GM10248 (cell line): ENCODE measurements at regions not wholly inside any gene's neighbourhood (a gene's known extent, or its start where the extent isn't known, plus 50 kb on each side); places are given as distances from the start of the nearest gene placed in this dataset.

Source experiments
- CTCF ChIA-PET: fragments of 300-600 bp; sonication (Branson Sonifier 250); formaldehyde crosslinking; extraction: SDS; loops from one replicate; lab custom pipeline; 2021; ENCODE audit warnings: antibody characterized with exemption; lab: Yijun Ruan, JAX
- POLR2A ChIA-PET: fragments of 350-650 bp; sonication (Branson Sonifier 250); formaldehyde crosslinking; extraction: SDS; loops from one replicate; lab custom pipeline; 2020; ENCODE audit warnings: antibody characterized with exemption; lab: Yijun Ruan, JAX
- DNase-seq: peaks from one replicate; pipeline ENCODE4 v3.0.0; 2012; ENCODE audit errors: extremely low spot score
- TF ChIP-seq, protein P1 (sequence below): IDR thresholded peaks from 2 replicates; pipeline ENCODE4 v1.5.1; 2012; ENCODE audit warnings: mild to moderate bottlenecking, low read depth; ENCODE audit errors: extremely low read depth, missing control alignments, control extremely low read depth

DNA sequence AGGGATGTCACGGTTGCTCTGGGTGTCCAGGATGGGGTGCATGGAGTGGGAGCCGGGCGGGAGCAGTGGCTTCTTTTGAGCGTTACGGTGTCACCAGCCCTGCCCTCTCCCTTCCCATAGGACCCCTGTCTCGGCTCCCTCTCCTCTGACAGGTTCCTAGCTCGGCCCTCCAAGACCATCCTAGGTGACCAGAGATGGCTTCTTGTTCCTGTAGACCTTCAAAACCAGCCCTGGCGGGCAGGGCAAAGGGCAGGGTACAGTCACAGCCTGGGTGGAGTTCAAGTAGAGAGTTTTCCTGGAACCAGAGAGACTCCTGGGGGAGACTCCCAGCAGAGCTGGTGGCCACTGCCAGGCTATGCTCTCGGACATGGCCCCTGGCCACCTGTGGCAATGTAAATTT is 345.6 kb upstream of the AJAP1 start:
- POLR2A ChIA-PET: no interaction called here
- CTCF ChIA-PET: no interaction called here
- no peak for DNase-seq
- TF ChIP-seq, protein P1, sequence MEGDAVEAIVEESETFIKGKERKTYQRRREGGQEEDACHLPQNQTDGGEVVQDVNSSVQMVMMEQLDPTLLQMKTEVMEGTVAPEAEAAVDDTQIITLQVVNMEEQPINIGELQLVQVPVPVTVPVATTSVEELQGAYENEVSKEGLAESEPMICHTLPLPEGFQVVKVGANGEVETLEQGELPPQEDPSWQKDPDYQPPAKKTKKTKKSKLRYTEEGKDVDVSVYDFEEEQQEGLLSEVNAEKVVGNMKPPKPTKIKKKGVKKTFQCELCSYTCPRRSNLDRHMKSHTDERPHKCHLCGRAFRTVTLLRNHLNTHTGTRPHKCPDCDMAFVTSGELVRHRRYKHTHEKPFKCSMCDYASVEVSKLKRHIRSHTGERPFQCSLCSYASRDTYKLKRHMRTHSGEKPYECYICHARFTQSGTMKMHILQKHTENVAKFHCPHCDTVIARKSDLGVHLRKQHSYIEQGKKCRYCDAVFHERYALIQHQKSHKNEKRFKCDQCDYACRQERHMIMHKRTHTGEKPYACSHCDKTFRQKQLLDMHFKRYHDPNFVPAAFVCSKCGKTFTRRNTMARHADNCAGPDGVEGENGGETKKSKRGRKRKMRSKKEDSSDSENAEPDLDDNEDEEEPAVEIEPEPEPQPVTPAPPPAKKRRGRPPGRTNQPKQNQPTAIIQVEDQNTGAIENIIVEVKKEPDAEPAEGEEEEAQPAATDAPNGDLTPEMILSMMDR: no peak

DNA sequence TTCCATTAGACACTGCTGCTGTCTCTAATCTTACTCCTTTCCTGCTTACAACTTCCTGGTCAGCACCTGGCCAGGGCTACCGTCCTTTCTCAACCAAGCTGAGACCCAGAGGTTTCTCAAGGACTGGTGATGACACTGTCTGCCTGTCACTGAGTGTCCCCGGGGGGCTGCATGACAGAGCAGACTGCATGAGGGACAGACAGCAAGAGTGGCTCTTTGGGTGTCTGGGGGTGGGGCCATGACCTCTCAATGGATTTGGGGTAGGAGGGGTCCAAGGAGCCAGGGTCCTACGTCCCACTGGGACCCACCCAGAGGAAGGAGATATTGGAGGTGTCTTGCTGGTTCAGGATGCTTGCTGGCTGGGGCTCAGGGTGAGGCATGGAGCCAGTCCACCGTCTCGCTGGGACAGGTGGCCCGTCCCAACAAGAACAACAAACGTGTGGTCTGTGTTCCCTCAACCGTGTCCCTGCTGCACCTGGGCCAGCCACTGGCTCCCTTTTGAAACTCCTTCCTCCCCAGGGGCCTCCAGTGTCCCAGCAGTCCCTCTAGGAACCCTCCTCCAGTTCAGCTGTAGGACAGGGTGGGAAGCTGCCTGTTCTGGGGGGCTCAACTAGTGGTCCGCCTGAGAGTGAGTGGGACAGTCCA is 344.6 kb upstream of the AJAP1 start:
- ChIA-PET CTCF (no interaction called here), POLR2A (no interaction called here)
- DNase-seq: no peak
- TF ChIP-seq, protein P1: no peak

DNA sequence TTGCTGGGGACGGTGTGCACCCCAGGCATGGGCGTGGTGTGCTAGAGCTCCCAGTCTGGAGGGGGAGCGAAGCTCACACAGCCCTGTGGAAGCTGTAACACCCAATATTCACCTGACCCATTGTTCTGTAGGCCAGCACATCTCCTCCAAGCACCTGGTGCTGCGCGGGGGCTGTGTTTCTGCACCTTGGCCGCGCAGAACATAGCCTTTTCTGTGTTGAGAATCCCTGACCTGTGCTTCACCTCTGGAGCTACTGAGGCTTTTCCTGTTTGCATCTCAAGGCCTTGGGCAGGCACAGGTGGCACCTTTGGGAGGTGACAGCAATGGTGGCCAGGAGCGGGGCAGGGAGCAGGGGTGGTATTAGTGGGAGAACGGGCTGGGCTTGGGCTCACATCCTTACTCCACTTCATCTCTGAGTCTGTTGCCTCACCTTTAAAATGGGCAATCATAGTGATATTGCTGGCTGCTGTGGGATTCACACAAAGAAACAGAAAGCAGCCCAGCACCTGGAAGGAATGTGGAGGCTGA is 343.9 kb upstream of the AJAP1 start:
- ChIA-PET POLR2A (no interaction called here), CTCF (no interaction called here)
- TF ChIP-seq, protein P1: no peak
- DNase-seq: no peak

DNA sequence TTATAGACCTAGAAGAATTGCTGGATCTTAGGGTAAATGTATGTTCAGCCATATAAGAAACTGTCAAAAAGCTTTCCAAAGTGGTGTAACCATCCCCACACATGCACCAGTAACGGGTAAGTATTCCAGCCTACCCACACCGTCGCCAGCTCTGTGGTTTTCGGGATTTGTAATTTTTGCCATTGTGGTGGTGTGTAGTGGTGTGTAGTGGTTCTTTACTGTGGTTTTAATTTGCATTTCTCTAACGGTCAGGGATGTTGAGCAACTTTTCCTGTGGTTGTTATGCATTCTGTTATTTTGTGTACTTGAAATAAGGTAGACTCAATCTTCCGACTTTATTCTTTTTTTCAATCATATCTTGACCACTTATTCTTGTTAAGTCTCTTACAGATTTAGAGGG is 342.4 kb upstream of the AJAP1 start:
- CTCF ChIA-PET: no interaction called here
- no peak for DNase-seq
- TF ChIP-seq, protein P1: no peak
- POLR2A ChIA-PET: no interaction called here

DNA sequence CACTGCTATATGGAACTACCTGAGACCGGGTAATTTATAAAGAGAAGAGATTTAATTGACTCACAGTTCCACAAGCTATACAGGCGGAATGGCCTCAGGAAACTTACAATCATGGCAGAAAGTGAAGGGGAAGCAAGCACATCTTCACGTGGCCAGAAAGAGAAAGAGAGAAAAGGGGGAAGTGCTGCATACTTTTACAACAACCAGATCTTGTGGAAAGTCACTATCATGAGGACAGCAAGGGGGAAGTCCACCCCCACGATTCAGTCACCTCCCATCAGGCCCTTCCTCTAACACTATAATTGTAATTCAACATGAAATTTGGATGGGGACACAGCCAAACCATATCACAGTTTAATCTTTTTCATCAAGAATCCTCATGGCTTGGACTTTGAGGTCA is 339.2 kb upstream of the AJAP1 start:
- ChIA-PET CTCF (no interaction called here), POLR2A (no interaction called here)
- no peak for DNase-seq
- TF ChIP-seq, protein P1: no peak

DNA sequence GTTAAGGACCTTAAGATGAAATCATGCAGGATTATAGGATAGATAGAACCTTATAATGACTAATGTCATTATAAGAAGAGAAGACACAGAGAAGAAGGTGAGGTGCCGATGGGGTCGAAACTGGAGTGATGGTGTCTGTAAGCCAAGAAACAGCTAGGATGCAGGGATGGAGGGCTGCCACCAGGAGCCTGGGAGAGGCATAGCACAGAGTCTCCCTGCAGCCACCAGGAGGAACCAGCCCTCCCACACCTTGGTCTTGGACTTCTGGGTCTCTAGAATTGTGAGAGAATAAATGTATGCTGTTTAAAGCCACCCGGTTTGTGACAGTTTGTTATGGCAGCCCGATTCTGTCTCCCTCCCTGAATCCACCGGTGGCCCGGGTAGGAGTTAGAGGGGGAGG is 337.2 kb upstream of the AJAP1 start:
- CTCF ChIA-PET: no interaction called here
- POLR2A ChIA-PET: no interaction called here
- TF ChIP-seq, protein P1: no peak
- no peak for DNase-seq
